Stimulated activated CD4-positive, alpha-beta T cell treated with anti-CD3 and anti-CD28 coated beads, Interleukin-12 subunit alpha, Interleukin-12 subunit beta, amount 100 ng/mL, for 24 hours (primary cell): ENCODE measurements at regions not wholly inside any gene's neighbourhood (a gene's known extent, or its start where the extent isn't known, plus 50 kb on each side); places are given as distances from the start of the nearest gene placed in this dataset.

Experiments used
- DNase-seq, 2 experiments: peaks; one replicate each; pipeline ENCODE4 v3.0.0-alpha.2; 2020; ENCODE audit warnings: low read depth in 2 of 2

- DNase-seq, result no peak
Observed at GRCh38 chr13:75052616-75053015, 429.4 kb downstream of the TBC1D4 start.

GRCh38 chr13:75050419-75051046 lies 431.4 kb downstream of the TBC1D4 start:
- DNase-seq, result no peak

- DNase-seq, result no peak
Observed at GRCh38 chr13:75049735-75050335, 432.1 kb downstream of the TBC1D4 start.

- DNase-seq, result no peak
Observed at GRCh38 chr13:75042807-75043206, 439.2 kb downstream of the TBC1D4 start.

- no peak for DNase-seq
Observed at GRCh38 chr13:75038393-75039113, 443.4 kb downstream of the TBC1D4 start.

- no peak for DNase-seq
Observed at GRCh38 chr13:75025956-75026355, 456.0 kb downstream of the TBC1D4 start.

GRCh38 chr13:75024602-75025001 lies 457.4 kb downstream of the TBC1D4 start:
- no peak for DNase-seq

GRCh38 chr13:75023609-75024008 lies 458.4 kb downstream of the TBC1D4 start:
- no peak for DNase-seq

GRCh38 chr13:75021151-75021550 lies 460.8 kb downstream of the TBC1D4 start:
- DNase-seq, result no peak

GRCh38 chr13:75016225-75016624 lies 465.7 kb downstream of the TBC1D4 start:
- no peak for DNase-seq

- DNase-seq, result no peak
Observed at GRCh38 chr13:75013818-75014217, 468.2 kb downstream of the TBC1D4 start.

GRCh38 chr13:75010941-75011340 lies 471.0 kb downstream of the TBC1D4 start:
- DNase-seq, result no peak

GRCh38 chr13:75008926-75009325 lies 473.0 kb downstream of the TBC1D4 start:
- no peak for DNase-seq

- no peak for DNase-seq
Observed at GRCh38 chr13:74990992-74991391, 491.0 kb downstream of the TBC1D4 start.

GRCh38 chr13:74987124-74987690 lies 494.8 kb downstream of the TBC1D4 start:
- no peak for DNase-seq

GRCh38 chr13:74986609-74987008 lies 495.4 kb downstream of the TBC1D4 start:
- DNase-seq, result no peak

GRCh38 chr13:74979703-74980102 lies 502.3 kb downstream of the TBC1D4 start:
- DNase-seq, result no peak

- DNase-seq, result no peak
Observed at GRCh38 chr13:74978591-74978990, 503.4 kb downstream of the TBC1D4 start.

GRCh38 chr13:74977498-74977897 lies 504.5 kb downstream of the TBC1D4 start:
- DNase-seq, result no peak

- DNase-seq, result no peak
Observed at GRCh38 chr13:74975111-74975510, 506.9 kb downstream of the TBC1D4 start.

- no peak for DNase-seq
Observed at GRCh38 chr13:74973935-74974879, 507.8 kb downstream of the TBC1D4 start.

- no peak for DNase-seq
Observed at GRCh38 chr13:74969419-74969818, 512.5 kb downstream of the TBC1D4 start.
